Activated naive CD8-positive, alpha-beta T cell (primary cell): ENCODE measurements at regions not wholly inside any gene's neighbourhood (a gene's known extent, or its start where the extent isn't known, plus 50 kb on each side); places are given as distances from the start of the nearest gene placed in this dataset.
"Not testable (repeated sequence)": the region's sequence is repeated elsewhere in the genome, so short reads cannot be mapped to it uniquely, and the experiment has no call there.

Experiments
- H3K27ac Mint-ChIP-seq: one replicate; pipeline ENCODE4 v1.8.0; 2021; ENCODE audit warnings: mixed read lengths
- H3K27me3 Mint-ChIP-seq: one replicate; pipeline ENCODE4 v1.8.0; 2021; ENCODE audit warnings: mixed read lengths
- H3K36me3 Mint-ChIP-seq: one replicate; pipeline ENCODE4 v1.8.0; 2021; ENCODE audit warnings: mixed read lengths
- H3K4me1 Mint-ChIP-seq: one replicate; pipeline ENCODE4 v1.8.0; 2021; ENCODE audit warnings: low read depth, mixed read lengths
- H3K4me3 Mint-ChIP-seq: one replicate; pipeline ENCODE4 v1.8.0; 2021; ENCODE audit warnings: mild to moderate bottlenecking, mixed read lengths
- H3K9me3 Mint-ChIP-seq: one replicate; pipeline ENCODE4 v1.8.0; 2021; ENCODE audit warnings: low read depth, mixed read lengths

DNA sequence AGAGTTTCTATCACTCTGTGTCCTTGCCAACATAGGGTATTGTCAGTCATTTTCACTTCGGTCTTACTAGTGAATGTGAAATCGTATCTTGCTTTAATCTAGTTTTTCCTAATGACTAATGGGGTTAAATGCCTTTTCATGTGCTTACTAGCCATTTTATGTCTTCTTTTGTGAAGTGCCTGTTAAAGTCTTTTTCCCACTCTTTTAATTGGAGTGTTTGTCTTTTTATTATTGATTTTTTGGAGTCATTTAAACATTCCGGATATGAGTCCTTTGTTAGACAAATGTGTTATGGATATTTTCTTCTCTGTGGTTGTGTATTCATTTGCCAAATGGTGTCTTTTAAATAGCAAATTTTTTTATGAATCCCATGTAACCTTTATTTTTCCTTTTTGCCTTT lies 194.6 kb downstream of the CDH26 start:
- Mint-ChIP-seq H3K9me3 (no peaks in the 10 kb centered on the region), H3K27ac (no peak overlapping the region), H3K4me1 (no peaks in the 10 kb centered on the region), H3K4me3 (no peak overlapping the region), H3K27me3 (peaks cover 2% of the 10 kb centered on the region), H3K36me3 (no peaks in the 10 kb centered on the region)

DNA sequence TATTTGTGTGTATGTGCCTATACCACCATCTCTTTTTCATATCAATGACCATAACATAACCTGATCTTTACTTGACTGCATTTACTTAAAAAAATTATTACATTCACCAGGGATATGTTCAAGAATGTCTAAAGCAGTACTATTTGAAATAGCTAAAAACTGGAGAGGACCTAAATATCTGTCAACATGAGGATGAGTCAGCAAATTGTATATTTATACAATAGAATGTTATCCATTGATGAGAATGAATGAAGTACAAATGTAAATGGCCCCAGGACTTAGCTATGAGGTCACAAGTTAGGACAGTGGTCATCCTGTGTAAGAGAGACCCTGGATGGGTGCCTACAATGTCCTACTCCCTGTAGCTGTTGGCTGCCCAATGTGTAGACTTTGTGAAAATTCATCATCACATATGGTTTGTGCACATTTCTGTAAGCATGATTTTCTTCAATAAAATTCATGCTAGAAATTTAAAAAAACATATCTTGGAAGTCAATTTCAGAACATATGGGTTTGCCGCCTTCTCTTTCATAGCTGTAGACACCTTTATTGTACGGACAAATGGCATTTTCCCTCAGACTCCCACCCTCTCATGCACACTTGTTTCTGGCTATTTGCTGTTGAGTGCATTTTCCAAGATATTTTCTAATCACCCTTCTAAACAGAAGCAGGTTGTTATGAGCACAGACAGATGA lies 202.4 kb downstream of the CDH26 start:
- H3K4me3 Mint-ChIP-seq = no peak overlapping the region
- H3K27ac Mint-ChIP-seq = no peak overlapping the region
- peaks cover 6% of the 10 kb centered on the region for H3K27me3 Mint-ChIP-seq
- H3K36me3 Mint-ChIP-seq = peaks cover 2% of the 10 kb centered on the region
- H3K9me3 Mint-ChIP-seq = peaks cover 6% of the 10 kb centered on the region
- no peaks in the 10 kb centered on the region for H3K4me1 Mint-ChIP-seq

DNA sequence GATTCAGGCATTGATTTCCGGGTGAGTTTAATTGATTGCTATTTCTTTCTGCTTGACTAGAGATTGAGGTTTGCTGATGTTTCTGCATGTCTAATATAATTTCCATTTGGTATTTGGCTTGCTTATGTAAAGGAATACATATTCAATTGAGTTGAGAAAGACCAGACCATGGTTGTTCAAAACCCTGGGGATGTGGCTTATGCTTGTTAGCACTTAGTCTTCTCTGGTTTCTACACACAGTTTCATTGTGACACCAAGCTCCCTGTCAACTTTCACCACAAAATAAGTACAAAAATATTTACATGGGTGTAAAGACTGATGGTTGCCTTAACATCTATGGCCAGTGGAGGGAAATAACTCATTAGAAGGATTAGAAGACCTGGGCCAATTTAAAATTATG lies 209.6 kb downstream of the CDH26 start:
- Mint-ChIP-seq H3K4me3 (no peak overlapping the region), H3K27me3 (no peaks in the 10 kb centered on the region), H3K9me3 (no peaks in the 10 kb centered on the region), H3K4me1 (no peaks in the 10 kb centered on the region), H3K36me3 (no peaks in the 10 kb centered on the region), H3K27ac (no peak overlapping the region)

DNA sequence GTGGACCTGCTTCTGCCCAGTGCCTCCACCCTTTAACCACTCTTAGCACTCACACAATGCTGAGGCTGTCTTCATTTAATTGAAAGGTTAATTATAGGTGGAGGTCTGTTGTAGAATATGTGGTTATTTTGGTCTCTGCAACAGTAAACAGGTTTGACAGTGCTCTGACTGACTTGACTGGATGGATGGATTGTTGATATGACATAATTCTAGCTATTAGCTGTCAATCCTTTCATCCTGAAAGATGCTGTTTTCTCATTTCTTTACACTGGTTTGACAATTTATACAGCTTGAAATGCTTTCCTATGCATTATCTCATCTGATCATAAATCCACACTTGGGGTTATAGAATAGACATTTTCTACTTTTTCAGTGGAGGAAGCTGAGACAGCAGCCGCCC lies 210.7 kb downstream of the CDH26 start:
- H3K27me3 Mint-ChIP-seq = no peaks in the 10 kb centered on the region
- H3K36me3 Mint-ChIP-seq = no peaks in the 10 kb centered on the region
- no peak overlapping the region for H3K4me3 Mint-ChIP-seq
- H3K9me3 Mint-ChIP-seq = no peaks in the 10 kb centered on the region
- H3K4me1 Mint-ChIP-seq = no peaks in the 10 kb centered on the region
- H3K27ac Mint-ChIP-seq = no peak overlapping the region

DNA sequence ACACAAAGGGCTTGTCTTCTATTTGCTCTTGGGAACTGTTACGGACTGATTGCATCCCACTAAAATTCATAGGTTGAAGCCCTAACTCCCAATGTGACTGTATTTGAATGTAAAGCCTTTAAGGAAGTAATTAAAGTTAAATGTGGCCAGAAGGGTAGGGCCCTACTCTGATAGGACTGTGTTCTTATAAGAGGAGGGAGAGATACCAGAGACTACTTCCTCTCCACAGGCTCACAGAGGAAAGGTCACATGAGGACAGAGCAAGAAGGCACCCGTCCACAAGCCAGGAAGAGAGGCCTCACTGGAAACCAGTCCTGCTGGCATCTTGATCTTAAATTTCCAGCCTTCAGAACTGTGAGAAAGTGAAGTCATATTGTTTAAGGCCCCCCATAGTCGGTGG lies 211.9 kb downstream of the CDH26 start:
- Mint-ChIP-seq H3K27me3 (no peaks in the 10 kb centered on the region), H3K36me3 (no peaks in the 10 kb centered on the region), H3K4me1 (no peaks in the 10 kb centered on the region), H3K4me3 (no peak overlapping the region), H3K9me3 (no peaks in the 10 kb centered on the region), H3K27ac (no peak overlapping the region)

DNA sequence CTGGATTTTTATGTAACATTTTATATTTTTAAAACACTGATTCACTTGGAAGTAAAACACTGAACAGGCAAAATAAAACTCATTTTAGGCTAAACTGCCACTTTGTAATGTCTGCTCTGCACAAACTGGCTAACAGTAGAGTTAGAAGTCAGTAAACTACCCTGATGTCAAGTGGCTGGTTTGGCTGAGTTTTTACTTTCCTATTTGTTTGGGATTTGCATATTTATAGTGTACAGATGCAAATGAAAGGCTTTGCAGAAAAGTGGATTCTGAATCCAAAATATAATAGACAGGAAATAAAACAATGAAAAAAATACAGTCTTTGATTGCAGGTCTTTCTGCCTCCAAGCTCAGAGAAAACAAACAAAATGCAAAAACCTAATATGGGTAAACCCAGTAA lies 213.1 kb downstream of the CDH26 start:
- H3K9me3 Mint-ChIP-seq = no peaks in the 10 kb centered on the region
- no peak overlapping the region for H3K4me3 Mint-ChIP-seq
- no peaks in the 10 kb centered on the region for H3K36me3 Mint-ChIP-seq
- H3K4me1 Mint-ChIP-seq = no peaks in the 10 kb centered on the region
- H3K27ac Mint-ChIP-seq = no peak overlapping the region
- no peaks in the 10 kb centered on the region for H3K27me3 Mint-ChIP-seq

DNA sequence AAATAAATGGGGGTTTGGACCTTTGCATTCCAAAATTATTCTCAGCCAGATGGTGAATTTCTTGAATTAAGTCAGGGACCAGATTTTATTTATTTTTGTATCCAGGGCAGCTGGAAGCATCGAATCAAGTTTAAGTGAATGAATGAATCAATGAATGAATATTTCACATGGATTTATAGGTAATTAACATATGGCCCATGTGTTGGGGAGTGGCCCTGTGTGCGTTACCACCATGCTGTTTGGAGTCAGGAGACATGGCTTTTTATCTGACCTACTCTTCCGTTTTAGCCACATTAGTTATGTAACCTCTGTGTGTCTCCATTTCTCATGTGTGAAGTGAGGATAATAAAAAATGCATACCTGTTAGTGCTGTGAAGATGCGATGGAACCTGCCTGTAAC lies 213.5 kb downstream of the CDH26 start:
- no peak overlapping the region for H3K27ac Mint-ChIP-seq
- H3K9me3 Mint-ChIP-seq = no peaks in the 10 kb centered on the region
- no peak overlapping the region for H3K4me3 Mint-ChIP-seq
- no peaks in the 10 kb centered on the region for H3K36me3 Mint-ChIP-seq
- no peaks in the 10 kb centered on the region for H3K27me3 Mint-ChIP-seq
- H3K4me1 Mint-ChIP-seq = no peaks in the 10 kb centered on the region

DNA sequence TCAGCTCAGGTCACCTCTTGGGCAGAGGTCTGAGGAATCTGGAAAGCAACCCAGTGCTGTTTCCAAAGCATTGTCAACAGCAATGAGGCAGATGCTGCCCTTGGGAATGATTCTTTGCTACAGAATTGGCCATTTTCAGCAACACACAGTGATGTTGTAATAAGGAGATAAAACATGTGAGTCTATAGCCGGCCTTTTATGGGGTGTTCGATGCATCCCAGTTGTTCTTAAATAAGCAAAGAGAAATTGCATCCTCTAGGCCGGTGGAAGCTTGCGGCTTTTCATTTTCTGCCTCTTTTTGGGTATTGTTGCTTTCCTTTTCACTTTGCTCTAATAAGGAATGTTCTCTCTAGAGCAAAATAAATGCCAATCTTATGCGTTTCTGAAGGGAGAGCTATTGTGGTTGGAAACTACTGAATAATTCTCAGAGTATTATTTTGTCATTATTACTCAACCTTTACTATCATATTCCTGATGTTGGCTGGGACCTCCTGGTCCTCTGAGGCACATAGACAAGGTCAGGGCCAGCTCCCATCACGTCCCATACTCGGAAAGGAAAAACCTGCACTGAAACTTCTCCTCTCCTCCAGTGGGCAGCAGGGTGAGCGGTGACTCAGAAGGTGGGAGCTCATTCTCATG lies 214.2 kb downstream of the CDH26 start:
- no peak overlapping the region for H3K4me3 Mint-ChIP-seq
- H3K9me3 Mint-ChIP-seq = no peaks in the 10 kb centered on the region
- H3K27ac Mint-ChIP-seq = no peak overlapping the region
- no peaks in the 10 kb centered on the region for H3K27me3 Mint-ChIP-seq
- H3K4me1 Mint-ChIP-seq = no peaks in the 10 kb centered on the region
- H3K36me3 Mint-ChIP-seq = no peaks in the 10 kb centered on the region

DNA sequence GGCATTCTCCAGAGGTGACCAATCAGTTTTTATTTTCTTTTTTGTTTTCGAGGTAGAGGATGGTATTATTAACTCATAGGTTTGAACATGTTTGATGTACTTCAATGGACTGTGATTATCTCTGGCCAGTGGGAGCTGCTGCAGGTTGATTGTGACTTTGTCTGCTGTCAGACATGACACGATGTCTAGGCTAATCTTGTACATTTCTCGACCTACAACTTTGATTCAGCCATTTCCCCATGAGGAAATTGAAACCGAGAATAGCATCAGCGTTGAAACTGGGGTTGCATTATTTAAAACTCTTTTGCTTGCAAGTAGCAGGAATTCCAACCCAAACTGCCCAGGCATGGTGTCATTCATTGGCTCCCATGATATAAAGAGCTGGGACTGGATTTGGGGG lies 218.9 kb downstream of the CDH26 start:
- Mint-ChIP-seq H3K27me3 (no peaks in the 10 kb centered on the region), H3K27ac (no peak overlapping the region), H3K4me1 (no peaks in the 10 kb centered on the region), H3K9me3 (no peaks in the 10 kb centered on the region), H3K36me3 (no peaks in the 10 kb centered on the region), H3K4me3 (no peak overlapping the region)

DNA sequence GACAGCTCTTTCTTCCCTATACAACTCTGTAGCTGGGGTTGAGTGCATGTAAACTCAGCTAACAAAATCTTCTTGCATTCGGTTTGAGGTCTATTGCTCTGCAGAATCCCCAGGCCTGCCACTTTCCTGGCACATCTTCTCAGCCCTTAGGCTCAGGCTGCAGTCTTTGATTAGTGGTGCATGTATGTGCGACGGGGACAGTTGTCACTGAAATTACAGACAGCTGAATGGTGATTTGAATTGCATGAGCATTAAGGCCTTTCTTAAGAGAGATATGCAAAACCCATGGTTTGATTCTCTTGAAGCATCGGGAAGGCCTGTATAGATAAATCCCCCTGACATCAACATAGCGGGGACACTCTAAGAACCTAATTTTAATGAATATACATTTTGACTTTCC lies 222.8 kb downstream of the CDH26 start:
- no peak overlapping the region for H3K4me3 Mint-ChIP-seq
- H3K36me3 Mint-ChIP-seq = peaks cover 7% of the 10 kb centered on the region
- H3K9me3 Mint-ChIP-seq = peaks cover 9% of the 10 kb centered on the region
- H3K4me1 Mint-ChIP-seq = no peaks in the 10 kb centered on the region
- no peaks in the 10 kb centered on the region for H3K27me3 Mint-ChIP-seq
- H3K27ac Mint-ChIP-seq = no peak overlapping the region

DNA sequence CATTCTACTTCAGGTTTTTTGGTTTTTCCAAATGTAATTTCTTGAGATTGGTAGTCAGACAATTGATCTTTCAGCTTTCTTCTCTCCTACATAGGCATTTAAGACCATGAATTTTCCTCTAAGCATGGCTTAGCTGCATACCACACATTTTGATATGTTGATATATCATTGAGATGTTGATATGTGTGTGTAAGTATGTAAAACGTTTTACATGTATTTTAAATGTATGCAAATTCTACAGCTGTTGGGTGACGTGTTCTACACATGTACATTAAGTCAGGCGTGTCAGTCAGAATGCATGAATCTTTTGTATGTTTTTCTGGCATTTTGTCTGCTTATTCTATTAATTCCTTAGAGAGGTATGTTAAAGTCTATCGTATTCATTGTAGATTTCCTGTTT lies 228.2 kb downstream of the CDH26 start:
- Mint-ChIP-seq H3K27ac (no peak overlapping the region), H3K4me1 (no peaks in the 10 kb centered on the region), H3K4me3 (no peak overlapping the region), H3K9me3 (peaks cover 12% of the 10 kb centered on the region), H3K36me3 (peaks cover 7% of the 10 kb centered on the region), H3K27me3 (peaks cover 6% of the 10 kb centered on the region)

DNA sequence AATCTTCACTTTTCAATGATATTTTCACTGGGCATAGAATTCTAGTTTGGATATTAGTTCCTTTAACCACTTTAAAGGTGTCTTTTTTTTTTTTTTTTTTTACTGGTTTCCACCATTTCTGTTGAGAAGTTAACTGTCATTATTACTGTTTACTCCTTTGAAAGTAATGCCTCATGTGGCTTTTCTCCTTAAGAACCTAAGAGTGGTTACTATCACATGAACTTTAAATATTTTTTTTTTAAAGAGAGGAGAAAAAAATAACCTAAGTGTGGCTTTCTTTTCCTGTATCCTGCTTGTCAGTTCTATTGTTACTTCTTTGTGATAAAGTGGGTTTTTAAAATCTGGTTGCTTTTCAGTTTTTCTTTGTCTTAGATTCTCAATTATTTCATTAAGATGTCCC lies 229.5 kb downstream of the CDH26 start:
- no peak overlapping the region for H3K4me3 Mint-ChIP-seq
- H3K36me3 Mint-ChIP-seq = peaks cover 7% of the 10 kb centered on the region
- H3K9me3 Mint-ChIP-seq = peaks cover 12% of the 10 kb centered on the region
- H3K27me3 Mint-ChIP-seq = peaks cover 6% of the 10 kb centered on the region
- no peaks in the 10 kb centered on the region for H3K4me1 Mint-ChIP-seq
- no peak overlapping the region for H3K27ac Mint-ChIP-seq

DNA sequence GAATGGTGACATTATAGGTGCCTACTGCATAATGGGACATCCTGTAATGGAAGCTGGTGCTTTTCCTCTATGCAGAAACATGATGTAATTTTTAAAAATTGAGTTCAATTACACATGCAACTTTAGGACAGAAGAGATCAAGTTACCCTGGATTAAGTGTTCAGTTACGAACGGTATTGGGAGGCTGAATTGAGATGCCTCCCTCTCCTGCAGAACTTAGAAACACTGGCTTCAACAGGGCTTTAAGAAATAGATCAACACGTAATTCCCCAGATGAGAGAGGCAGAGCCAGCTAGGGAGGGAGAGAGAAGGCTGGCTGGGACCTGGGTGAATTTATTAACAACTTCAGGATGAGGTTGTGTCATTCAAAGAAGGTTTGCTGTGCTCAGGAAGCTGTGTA lies 232.8 kb downstream of the CDH26 start:
- H3K36me3 Mint-ChIP-seq = no peaks in the 10 kb centered on the region

DNA sequence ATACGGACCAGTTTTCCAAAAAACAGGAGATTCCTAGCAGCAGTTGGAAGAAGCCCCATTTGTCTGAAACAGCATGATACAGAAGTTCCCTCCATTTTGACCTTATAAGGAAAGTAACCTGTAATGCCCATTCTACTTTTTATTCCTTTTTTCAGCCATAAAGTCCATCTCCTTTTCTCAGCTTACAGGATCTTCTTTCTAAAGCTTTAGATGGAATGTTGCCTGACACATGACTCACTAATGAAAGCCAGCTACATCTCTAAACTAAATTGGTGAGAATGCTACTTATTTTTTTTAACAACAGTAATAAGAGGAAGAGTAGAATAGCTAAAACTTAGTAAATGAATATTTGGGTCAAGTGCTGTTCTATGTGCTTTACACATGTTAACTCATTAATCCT lies 234.1 kb downstream of the CDH26 start:
- peaks cover 6% of the 10 kb centered on the region for H3K27me3 Mint-ChIP-seq
- H3K36me3 Mint-ChIP-seq = no peaks in the 10 kb centered on the region
- H3K4me3 Mint-ChIP-seq = no peak overlapping the region
- no peaks in the 10 kb centered on the region for H3K4me1 Mint-ChIP-seq
- H3K9me3 Mint-ChIP-seq = peaks cover 4% of the 10 kb centered on the region
- no peak overlapping the region for H3K27ac Mint-ChIP-seq

More for the DNA sequence above, 232.8 kb downstream of the CDH26 start:
- Mint-ChIP-seq H3K27me3 (peaks cover 6% of the 10 kb centered on the region), H3K4me1 (no peaks in the 10 kb centered on the region), H3K4me3 (no peak overlapping the region), H3K9me3 (peaks cover 3% of the 10 kb centered on the region), H3K27ac (no peak overlapping the region)

DNA sequence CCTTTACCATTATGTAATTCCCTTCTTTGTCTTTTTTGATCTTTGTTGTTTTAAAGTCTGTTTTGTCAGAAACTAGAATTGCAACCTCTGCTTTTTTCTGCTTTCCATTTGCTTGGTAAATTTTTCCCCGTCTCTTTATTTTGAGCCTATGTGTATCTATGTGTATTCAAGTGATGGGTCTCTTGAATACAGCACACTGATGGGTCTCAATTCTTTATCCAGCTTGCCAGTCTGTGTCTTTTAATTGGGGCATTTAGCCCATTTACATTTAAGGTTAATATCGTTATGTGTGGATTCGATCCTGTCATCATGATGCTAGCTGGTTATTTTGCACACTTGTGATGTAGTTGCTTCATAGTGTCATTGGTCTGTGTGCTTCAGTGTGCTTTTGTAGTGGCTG lies 240.9 kb downstream of the CDH26 start:
- H3K4me1 Mint-ChIP-seq, H3K27ac Mint-ChIP-seq, H3K4me3 Mint-ChIP-seq, H3K27me3 Mint-ChIP-seq, H3K36me3 Mint-ChIP-seq: not testable (repeated sequence)
- peaks cover 11% of the 10 kb centered on the region for H3K9me3 Mint-ChIP-seq

DNA sequence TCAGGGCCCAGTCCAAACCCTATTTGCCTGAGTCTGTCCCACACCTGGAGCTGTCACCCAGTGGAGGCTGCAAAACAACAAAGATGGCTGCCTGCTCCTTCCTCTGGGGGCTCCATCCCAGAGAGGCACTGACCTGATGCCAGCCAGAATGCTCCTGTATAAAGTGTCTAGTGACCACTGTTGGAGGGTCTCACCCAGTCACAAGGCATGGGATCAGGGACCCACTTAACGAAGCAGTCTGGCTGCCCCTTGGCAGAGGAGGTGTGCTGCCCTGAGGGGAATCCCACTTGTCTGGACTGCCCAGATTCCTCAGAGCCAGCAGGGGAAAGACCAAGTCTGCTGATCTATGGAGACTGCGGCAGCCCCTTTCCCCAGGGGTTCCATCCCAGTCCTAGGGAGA lies 241.6 kb downstream of the CDH26 start:
- Mint-ChIP-seq H3K4me1 (no peaks in the 10 kb centered on the region), H3K9me3 (peaks cover 11% of the 10 kb centered on the region), H3K27ac (no peak overlapping the region), H3K4me3 (no peak overlapping the region), H3K36me3 (peaks cover 4% of the 10 kb centered on the region), H3K27me3 (peaks cover 9% of the 10 kb centered on the region)
